Pancreas (tissue), 10 donors: ENCODE measurements at regions not wholly inside any gene's neighbourhood (a gene's known extent, or its start where the extent isn't known, plus 50 kb on each side); places are given as distances from the start of the nearest gene placed in this dataset.

Source experiments
- ATAC-seq, 4 donors: fragments of 200-7000 bp; cut with Tn5 transposase; one replicate each; pipeline versions ENCODE4 v1.8.0 to v1.9.1; 2020; ENCODE audit warnings: mild to moderate bottlenecking in 4 of 4, moderate library complexity in 4 of 4
- DNase-seq, 6 donors: peaks; one replicate each; pipeline ENCODE4 v3.0.0-alpha.2; 2020
- FAIRE-seq: peaks from 2 replicates; lab custom pipeline; 2012; peaks lifted over from hg19 to GRCh38; lab: Jason Lieb, UNC
- H3K27ac ChIP-seq, 4 donors: fragments of 200-600 bp; sonication (generic); 1 replicate in 3 of 4; 2 replicates in 1 of 4; pipeline versions ENCODE4 v1.5.0 to v1.8.0; 2020
- H3K27me3 ChIP-seq, 4 donors: fragments of 200-600 bp; one replicate each; pipeline ENCODE4 v1.8.0; 2021
- H3K36me3 ChIP-seq, 3 donors: fragments of 200-600 bp; sonication (generic) in 1 of 3; one replicate each; pipeline versions ENCODE4 v1.5.0 to v1.8.0; 2020 to 2021
- H3K4me1 ChIP-seq, 3 donors: fragments of 200-600 bp; one replicate each; pipeline ENCODE4 v1.8.0; 2021
- H3K4me3 ChIP-seq, 4 donors: fragments of 200-600 bp; sonication (generic) in 2 of 4; one replicate each; pipeline versions ENCODE4 v1.5.0 to v1.8.0; 2020 to 2021
- H3K9me3 ChIP-seq, 4 donors: fragments of 200-600 bp; one replicate each; pipeline ENCODE4 v1.8.0; 2021
- WGBS, 2 donors: extraction: QIAGEN DNeasy Blood & Tissue Kit; methylation state at CpG; one replicate each; pipeline ENCODE4 v1.1.7; 2013; 5-methylcytosine and 5-hydroxymethylcytosine counted together
- intact Hi-C, 3 donors: fragments of 100-400 bp; cut with DNase I; formaldehyde crosslinking; loops; one replicate each; pipeline versions ENCODE4 v1.11.1 to v1.14.2; 2022
- TF ChIP-seq, protein P1 (sequence below), 4 donors: fragments of 200-600 bp; sonication (generic) in 3 of 4; IDR thresholded peaks; one replicate each; pipeline versions ENCODE4 v1.5.0 to v1.8.0; 2021; ENCODE audit warnings: antibody characterized with exemption in 4 of 4
- donor health status: healthy with polysubstance abuse.
- donor health status: DM: no; HTN: no; CAD: no; lungs with moderate emphysema.
- donor health status: DM: no; HTN: no; CAD: no.
- donor health status: control.
- donor health status: control.
- donor health status: Bipolar disorder and iron deficiency.
- donor health status: DM: yes; HTN: yes; CAD: no.
- donor health status: DM: no; HTN: no; CAD: no.
- donor health status: DM: no; HTN: no; CAD: no.
- donor health status: DM: yes; HTN: yes; CAD: no.

DNA sequence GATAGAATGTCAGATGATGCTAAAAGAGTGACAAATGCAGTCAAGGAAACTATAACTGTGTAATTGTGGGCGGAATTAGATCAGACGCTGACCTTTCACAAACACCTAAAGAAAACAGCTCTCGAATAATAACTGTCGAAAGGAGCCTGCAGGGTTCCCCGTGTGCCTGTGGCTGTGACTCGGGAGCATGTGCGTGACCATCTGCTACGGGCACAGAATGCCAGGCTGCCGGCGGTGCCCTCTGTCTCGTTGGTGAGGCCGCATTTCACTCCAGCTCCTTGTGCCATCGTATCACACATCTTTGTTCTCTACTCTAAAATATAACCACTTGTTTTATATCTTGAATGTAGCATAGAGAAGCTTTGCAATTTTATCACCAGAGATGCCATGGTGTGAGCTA, 267.8 kb upstream of the FMN2 start:
- ATAC-seq = no peak
- WGBS, 2 donors = 94 to 96% methylated on average over 13 of the region's 13 CpGs
- no peak for FAIRE-seq

DNA sequence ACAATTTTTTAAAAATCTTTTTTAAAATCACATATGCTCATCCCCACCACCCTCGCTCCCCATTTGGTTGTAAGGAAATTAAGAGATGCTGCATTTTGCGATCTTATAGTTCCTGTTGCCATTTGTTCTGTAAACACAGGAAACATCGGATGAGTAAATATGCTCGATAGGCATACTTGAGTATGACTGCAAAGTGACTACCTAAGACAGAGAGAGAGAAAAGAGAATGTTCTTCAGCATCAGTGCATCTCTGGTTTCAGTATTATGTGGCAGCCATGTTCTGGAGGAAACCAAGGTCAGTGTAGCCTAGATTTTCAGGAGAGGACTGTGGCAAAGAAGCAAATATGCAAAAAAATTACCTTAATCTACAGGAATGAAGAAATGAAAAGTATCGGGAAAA, 265.5 kb upstream of the FMN2 start:
- H3K4me1 ChIP-seq = no peaks in the 10 kb centered on the region
- H3K9me3 ChIP-seq = no peaks in the 10 kb centered on the region
- TF ChIP-seq, protein P1, sequence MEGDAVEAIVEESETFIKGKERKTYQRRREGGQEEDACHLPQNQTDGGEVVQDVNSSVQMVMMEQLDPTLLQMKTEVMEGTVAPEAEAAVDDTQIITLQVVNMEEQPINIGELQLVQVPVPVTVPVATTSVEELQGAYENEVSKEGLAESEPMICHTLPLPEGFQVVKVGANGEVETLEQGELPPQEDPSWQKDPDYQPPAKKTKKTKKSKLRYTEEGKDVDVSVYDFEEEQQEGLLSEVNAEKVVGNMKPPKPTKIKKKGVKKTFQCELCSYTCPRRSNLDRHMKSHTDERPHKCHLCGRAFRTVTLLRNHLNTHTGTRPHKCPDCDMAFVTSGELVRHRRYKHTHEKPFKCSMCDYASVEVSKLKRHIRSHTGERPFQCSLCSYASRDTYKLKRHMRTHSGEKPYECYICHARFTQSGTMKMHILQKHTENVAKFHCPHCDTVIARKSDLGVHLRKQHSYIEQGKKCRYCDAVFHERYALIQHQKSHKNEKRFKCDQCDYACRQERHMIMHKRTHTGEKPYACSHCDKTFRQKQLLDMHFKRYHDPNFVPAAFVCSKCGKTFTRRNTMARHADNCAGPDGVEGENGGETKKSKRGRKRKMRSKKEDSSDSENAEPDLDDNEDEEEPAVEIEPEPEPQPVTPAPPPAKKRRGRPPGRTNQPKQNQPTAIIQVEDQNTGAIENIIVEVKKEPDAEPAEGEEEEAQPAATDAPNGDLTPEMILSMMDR (IDR thresholded peaks at IDR 0.05) = no peak
- H3K27me3 ChIP-seq = no peaks in the 10 kb centered on the region
- no peak overlapping the region for H3K27ac ChIP-seq
- DNase-seq (no peak), FAIRE-seq (no peak), ATAC-seq (no peak)
- H3K36me3 ChIP-seq = no peaks in the 10 kb centered on the region
- no peak overlapping the region for H3K4me3 ChIP-seq
- intact Hi-C loops = no loop called here
- 92% methylated on average over 5 of the region's 5 CpGs for WGBS, 2 donors

More for the DNA sequence above, 267.8 kb upstream of the FMN2 start:
- TF ChIP-seq, protein P1 (IDR thresholded peaks at IDR 0.05) = no peak
- no peaks in the 10 kb centered on the region for H3K4me1 ChIP-seq
- H3K36me3 ChIP-seq = no peaks in the 10 kb centered on the region
- DNase-seq = no peak
- intact Hi-C loops = no loop called here
- H3K4me3 ChIP-seq = no peak overlapping the region
- H3K27me3 ChIP-seq = no peaks in the 10 kb centered on the region
- no peaks in the 10 kb centered on the region for H3K9me3 ChIP-seq
- no peak overlapping the region for H3K27ac ChIP-seq

DNA sequence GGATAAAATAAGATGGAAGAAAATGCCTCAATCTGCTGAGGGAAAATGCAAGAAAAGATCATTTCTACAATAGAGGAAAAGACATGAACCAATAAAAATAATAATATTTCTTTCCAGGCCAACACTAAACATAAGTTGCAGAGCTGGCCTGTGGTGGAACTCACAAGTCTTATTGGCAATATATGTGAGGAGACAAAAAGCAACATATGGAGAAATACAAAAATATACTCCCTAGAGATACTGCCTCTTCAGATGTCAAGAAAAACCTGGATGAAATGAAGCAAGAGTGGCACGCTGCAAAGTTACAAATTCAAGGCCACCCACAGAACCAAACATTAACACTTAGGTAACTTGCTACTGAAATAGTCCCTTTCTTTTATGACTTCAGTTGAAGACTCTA, 264.9 kb upstream of the FMN2 start:
- Histone ChIP-seq H3K27ac (no peak overlapping the region), H3K9me3 (no peaks in the 10 kb centered on the region), H3K4me3 (no peak overlapping the region), H3K27me3 (no peaks in the 10 kb centered on the region), H3K36me3 (no peaks in the 10 kb centered on the region), H3K4me1 (no peaks in the 10 kb centered on the region)
- 28 to 33% methylated on average over 1 of the region's 1 CpG for WGBS, 2 donors
- intact Hi-C loops = no loop called here
- ATAC-seq (no peak), FAIRE-seq (no peak), DNase-seq (no peak)
- TF ChIP-seq, protein P1 (IDR thresholded peaks at IDR 0.05) = no peak

DNA sequence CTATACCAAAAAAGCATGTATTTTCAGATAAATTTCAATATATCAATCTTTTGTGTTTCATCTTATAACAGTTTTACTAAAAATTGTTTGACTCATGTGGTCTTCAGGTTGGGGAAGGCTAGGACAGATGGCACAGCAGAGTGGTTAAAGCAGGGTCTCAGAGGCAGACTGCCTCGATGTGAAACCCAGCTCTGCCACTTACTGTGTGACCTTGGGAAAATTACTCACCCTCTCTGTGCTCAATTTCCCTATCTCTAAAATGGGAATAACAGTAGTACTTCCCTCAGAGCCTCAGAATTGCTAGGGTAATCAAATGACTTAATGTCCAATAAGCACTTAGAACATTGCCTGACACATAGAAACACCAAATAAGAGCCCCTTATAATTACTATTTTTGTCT, 262.1 kb upstream of the FMN2 start:
- intact Hi-C loops = no loop called here
- Histone ChIP-seq H3K27ac (no peak overlapping the region), H3K4me1 (no peaks in the 10 kb centered on the region), H3K4me3 (no peak overlapping the region), H3K9me3 (no peaks in the 10 kb centered on the region), H3K36me3 (no peaks in the 10 kb centered on the region), H3K27me3 (no peaks in the 10 kb centered on the region)
- ATAC-seq = no peak
- WGBS, 2 donors = 85 to 89% methylated on average over 1 of the region's 1 CpG
- no peak for DNase-seq
- TF ChIP-seq, protein P1 (IDR thresholded peaks at IDR 0.05) = no peak
- no peak for FAIRE-seq

DNA sequence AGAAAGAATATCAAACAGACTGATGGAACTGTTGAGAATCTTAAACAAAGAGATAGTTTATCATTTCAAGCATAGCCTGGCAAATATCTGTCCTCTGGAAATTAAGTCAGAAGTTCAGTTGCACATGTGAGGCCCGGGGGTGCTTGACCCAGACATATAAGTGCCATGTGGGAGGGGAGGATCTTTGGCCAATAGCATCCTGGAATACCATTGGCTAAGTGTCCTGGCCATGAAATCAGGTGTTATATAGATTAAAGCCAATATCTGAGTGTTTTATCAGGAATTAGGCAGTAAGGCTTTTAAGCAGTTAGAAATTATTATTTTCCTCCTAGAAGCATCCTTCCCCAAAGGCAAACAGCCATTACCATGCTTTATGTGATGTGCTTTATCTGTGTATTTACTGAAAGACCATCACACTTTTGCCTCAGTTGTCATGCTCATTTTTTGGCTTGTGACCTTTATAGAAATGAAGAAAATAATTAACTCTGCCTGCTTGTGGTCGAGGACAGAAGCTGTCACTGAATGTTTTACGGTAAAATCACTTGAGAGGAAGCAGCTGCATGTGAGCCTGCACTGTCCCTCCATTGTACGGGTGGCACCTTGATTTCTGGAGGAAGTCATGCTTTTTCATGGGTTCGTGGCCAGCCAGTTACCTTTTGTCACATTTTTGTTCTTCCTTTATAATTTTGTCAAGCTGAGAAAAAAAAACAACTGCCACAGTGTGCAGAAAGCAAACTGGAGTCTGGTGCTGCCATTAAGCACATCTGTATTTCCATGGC, 259.9 kb upstream of the FMN2 start:
- Histone ChIP-seq H3K4me3 (no peak overlapping the region), H3K4me1 (no peaks in the 10 kb centered on the region), H3K27me3 (no peaks in the 10 kb centered on the region), H3K9me3 (no peaks in the 10 kb centered on the region), H3K36me3 (no peaks in the 10 kb centered on the region), H3K27ac (no peak overlapping the region)
- intact Hi-C loops = no loop called here
- WGBS, 2 donors = 76 to 86% methylated on average over 5 of the region's 5 CpGs
- no peak for DNase-seq
- no peak for FAIRE-seq
- TF ChIP-seq, protein P1 (IDR thresholded peaks at IDR 0.05) = no peak
- no peak for ATAC-seq
